CD4-positive, alpha-beta T cell treated with Interleukin-6 for 4 hours (primary cell): ENCODE measurements at regions not wholly inside any gene's neighbourhood (a gene's known extent, or its start where the extent isn't known, plus 50 kb on each side); places are given as distances from the start of the nearest gene placed in this dataset.

Experiments
- DNase-seq: peaks from one replicate; pipeline ENCODE4 v3.0.0-alpha.2; 2020; ENCODE audit warnings: mixed read lengths

GRCh38 chr7:1361016-1361755, 98.1 kb downstream of the MICALL2 start:
- DNase-seq: no peak

GRCh38 chr7:1361756-1362125, 97.5 kb downstream of the MICALL2 start:
- DNase-seq: no peak

- no peak for DNase-seq
Measured at GRCh38 chr7:1362301-1362700, 97.0 kb downstream of the MICALL2 start.

GRCh38 chr7:1364068-1364905, 95.0 kb downstream of the MICALL2 start:
- no peak for DNase-seq

- DNase-seq: no peak
Measured at GRCh38 chr7:1364906-1365570, 94.2 kb downstream of the MICALL2 start.

- DNase-seq: no peak
Measured at GRCh38 chr7:1365846-1366245, 93.4 kb downstream of the MICALL2 start.

- DNase-seq: no peak
Measured at GRCh38 chr7:1366801-1367405, 92.4 kb downstream of the MICALL2 start.

GRCh38 chr7:1367501-1368183, 91.6 kb downstream of the MICALL2 start:
- DNase-seq: no peak

GRCh38 chr7:1368184-1368681, 91.0 kb downstream of the MICALL2 start:
- DNase-seq: no peak

- DNase-seq: peak; percentile 13
Measured at GRCh38 chr7:1368682-1369571, 90.3 kb downstream of the MICALL2 start.

- no peak for DNase-seq
Measured at GRCh38 chr7:1369916-1370657, 89.2 kb downstream of the MICALL2 start.

GRCh38 chr7:1370738-1371137, 88.5 kb downstream of the MICALL2 start:
- DNase-seq: no peak

- no peak for DNase-seq
Measured at GRCh38 chr7:1372063-1372462, 87.2 kb downstream of the MICALL2 start.

GRCh38 chr7:1372671-1373379, 86.4 kb downstream of the MICALL2 start:
- DNase-seq: no peak

- no peak for DNase-seq
Measured at GRCh38 chr7:1377111-1377909, 82.0 kb downstream of the MICALL2 start.

- DNase-seq: no peak
Measured at GRCh38 chr7:1378610-1379601, 80.4 kb downstream of the MICALL2 start.

- DNase-seq: no peak
Measured at GRCh38 chr7:1380231-1380815, 78.9 kb downstream of the MICALL2 start.
